ENCODE measurements at regions not wholly inside any gene's neighbourhood (a gene's known extent, or its start where the extent isn't known, plus 50 kb on each side); places are given as distances from the start of the nearest gene placed in this dataset.
"Not testable (repeated sequence)": the region's sequence is repeated elsewhere in the genome, so short reads cannot be mapped to it uniquely, and the experiment has no call there.

DNA sequence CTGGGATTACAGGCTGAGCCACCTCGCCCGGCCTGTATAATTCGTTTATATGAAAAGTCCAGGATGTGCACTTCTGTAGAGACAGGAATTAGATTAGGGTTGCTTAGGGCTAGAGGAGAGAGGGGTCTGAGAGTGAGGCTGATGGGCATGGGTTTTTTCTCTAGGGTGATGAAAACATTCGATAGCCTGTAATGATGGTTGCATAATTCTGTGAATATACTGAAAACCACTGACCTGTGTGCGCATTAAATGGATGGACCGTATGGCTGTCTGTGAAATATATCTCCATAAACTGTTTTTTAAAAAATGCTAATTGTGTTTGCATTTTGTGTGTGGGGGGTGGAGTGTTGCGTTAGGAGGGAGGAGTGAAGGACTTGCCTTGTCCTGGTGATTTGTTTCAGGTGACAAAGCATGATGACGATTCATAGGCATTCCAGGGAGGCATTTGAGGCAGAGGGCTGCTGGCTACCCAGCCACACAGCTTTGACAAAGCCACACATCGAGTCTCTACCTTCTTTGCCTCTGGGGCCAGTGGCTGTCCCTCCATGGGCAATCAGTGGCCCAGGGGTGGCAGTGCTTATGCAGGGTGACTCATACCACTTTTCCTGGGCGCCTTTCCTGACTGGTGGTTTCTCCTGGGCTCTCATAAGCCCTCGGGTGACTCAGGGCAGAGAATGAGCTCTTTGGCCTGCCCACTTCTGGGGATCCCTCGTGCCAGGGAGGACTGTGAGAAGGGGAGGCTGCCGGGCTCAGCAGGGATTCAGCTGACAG is 148.5 kb upstream of the WSCD1 start:
- TF ChIP-seq EZH2phosphoT487 (IDR thresholded peaks at IDR 0.05; ENCODE audit: borderline replicate concordance, low read length) = no peak
- TF ChIP-seq CTCF (IDR thresholded peaks at IDR 0.05; ENCODE audit: low read depth, low read length, poor library complexity, severe bottlenecking) = no peak
- H3K79me2 ChIP-seq (ENCODE audit: control insufficient read depth, low read length) = no peaks in the 10 kb centered on the region
- H3K4me3 ChIP-seq (ENCODE audit: low read length) = no peak overlapping the region
- no peaks in the 10 kb centered on the region for H3K4me1 ChIP-seq (ENCODE audit: control insufficient read depth, low read length)
- no peaks in the 10 kb centered on the region for H3K36me3 ChIP-seq (ENCODE audit: control insufficient read depth, low read length)
- H3K27me3 ChIP-seq (ENCODE audit: control insufficient read depth, low read length) = no peaks in the 10 kb centered on the region
- no peaks in the 10 kb centered on the region for H3K9me3 ChIP-seq (ENCODE audit: control insufficient read depth, insufficient read depth, low read length)
- no peaks in the 10 kb centered on the region for H4K20me1 ChIP-seq (ENCODE audit: control insufficient read depth, insufficient read depth, low read depth, low read length)
- H3K27ac ChIP-seq (ENCODE audit: low read depth, low read length) = no peak overlapping the region
- no peaks in the 10 kb centered on the region for H3F3A ChIP-seq (ENCODE audit: control insufficient read depth, insufficient read depth)
- no peaks in the 10 kb centered on the region for H3K9me2 ChIP-seq (replicated peaks; ENCODE audit: control insufficient read depth, low read length)
- H3K4me2 ChIP-seq (ENCODE audit: low read length) = no peak overlapping the region

- Histone ChIP-seq H3K27me3 (ENCODE audit: control insufficient read depth, low read length) (no peaks in the 10 kb centered on the region), H3K9me2 (replicated peaks; ENCODE audit: control insufficient read depth, low read length) (no peaks in the 10 kb centered on the region), H3K27ac (ENCODE audit: low read depth, low read length) (no peak overlapping the region), H3K79me2 (ENCODE audit: control insufficient read depth, low read length) (no peaks in the 10 kb centered on the region), H3F3A (ENCODE audit: control insufficient read depth, insufficient read depth) (no peaks in the 10 kb centered on the region), H3K36me3 (ENCODE audit: control insufficient read depth, low read length) (no peaks in the 10 kb centered on the region), H3K4me1 (ENCODE audit: control insufficient read depth, low read length) (no peaks in the 10 kb centered on the region), H3K4me2 (ENCODE audit: low read length) (no peak overlapping the region), H3K4me3 (ENCODE audit: low read length) (no peak overlapping the region), H4K20me1 (ENCODE audit: control insufficient read depth, insufficient read depth, low read depth, low read length) (no peaks in the 10 kb centered on the region), H3K9me3 (ENCODE audit: control insufficient read depth, insufficient read depth, low read length) (no peaks in the 10 kb centered on the region)
- TF ChIP-seq CTCF (IDR thresholded peaks at IDR 0.05; ENCODE audit: low read depth, low read length, poor library complexity, severe bottlenecking) = no peak
- no peak for TF ChIP-seq EZH2phosphoT487 (IDR thresholded peaks at IDR 0.05; ENCODE audit: borderline replicate concordance, low read length)
Measured at GRCh38 chr17:5922476-5922875, 147.7 kb upstream of the WSCD1 start.

GRCh38 chr17:5929721-5930120 is 140.5 kb upstream of the WSCD1 start:
- no peaks in the 10 kb centered on the region for H3K4me1 ChIP-seq (ENCODE audit: control insufficient read depth, low read length)
- TF ChIP-seq CTCF (IDR thresholded peaks at IDR 0.05; ENCODE audit: low read depth, low read length, poor library complexity, severe bottlenecking) (no peak), EZH2phosphoT487 (IDR thresholded peaks at IDR 0.05; ENCODE audit: borderline replicate concordance, low read length) (no peak)
- H3K9me3 ChIP-seq (ENCODE audit: control insufficient read depth, insufficient read depth, low read length) = no peaks in the 10 kb centered on the region
- H3K9me2 ChIP-seq (replicated peaks; ENCODE audit: control insufficient read depth, low read length) = no peaks in the 10 kb centered on the region
- no peak overlapping the region for H3K27ac ChIP-seq (ENCODE audit: low read depth, low read length)
- H3F3A ChIP-seq (ENCODE audit: control insufficient read depth, insufficient read depth) = no peaks in the 10 kb centered on the region
- no peaks in the 10 kb centered on the region for H3K36me3 ChIP-seq (ENCODE audit: control insufficient read depth, low read length)
- H3K4me2 ChIP-seq (ENCODE audit: low read length) = no peak overlapping the region
- no peak overlapping the region for H3K4me3 ChIP-seq (ENCODE audit: low read length)
- H4K20me1 ChIP-seq (ENCODE audit: control insufficient read depth, insufficient read depth, low read depth, low read length) = no peaks in the 10 kb centered on the region
- H3K79me2 ChIP-seq (ENCODE audit: control insufficient read depth, low read length) = no peaks in the 10 kb centered on the region
- H3K27me3 ChIP-seq (ENCODE audit: control insufficient read depth, low read length) = no peaks in the 10 kb centered on the region

DNA sequence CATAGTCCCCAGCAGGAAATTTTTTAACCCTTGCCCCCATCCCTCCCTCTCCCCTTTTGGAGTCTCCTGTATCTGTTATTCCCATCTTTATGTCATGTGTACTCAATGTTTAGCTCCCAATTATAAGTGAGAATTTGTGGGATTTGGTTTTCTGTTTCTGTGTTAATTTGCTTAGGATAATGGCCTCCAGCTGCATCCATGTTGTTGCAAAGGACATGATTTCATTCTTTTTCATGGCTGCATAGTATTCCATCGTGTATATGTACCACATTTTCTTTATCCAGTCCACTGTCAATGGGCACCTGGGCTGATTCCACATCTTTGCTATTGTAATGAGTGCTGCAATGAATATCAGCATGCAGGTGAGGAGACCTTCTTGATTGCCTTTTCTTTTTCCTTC is 139.6 kb upstream of the WSCD1 start:
- not testable (repeated sequence) for H3K4me3 ChIP-seq (ENCODE audit: low read length); H3K79me2 ChIP-seq (ENCODE audit: control insufficient read depth, low read length); H3K9me2 ChIP-seq (replicated peaks; ENCODE audit: control insufficient read depth, low read length); H3F3A ChIP-seq (ENCODE audit: control insufficient read depth, insufficient read depth); H3K9me3 ChIP-seq (ENCODE audit: control insufficient read depth, insufficient read depth, low read length); H3K27me3 ChIP-seq (ENCODE audit: control insufficient read depth, low read length); H3K27ac ChIP-seq (ENCODE audit: low read depth, low read length); H3K4me2 ChIP-seq (ENCODE audit: low read length); H4K20me1 ChIP-seq (ENCODE audit: control insufficient read depth, insufficient read depth, low read depth, low read length); H3K36me3 ChIP-seq (ENCODE audit: control insufficient read depth, low read length); H3K4me1 ChIP-seq (ENCODE audit: control insufficient read depth, low read length)
